ENCODE measurements at regions not wholly inside any gene's neighbourhood (a gene's known extent, or its start where the extent isn't known, plus 50 kb on each side); places are given as distances from the start of the nearest gene placed in this dataset.

DNA sequence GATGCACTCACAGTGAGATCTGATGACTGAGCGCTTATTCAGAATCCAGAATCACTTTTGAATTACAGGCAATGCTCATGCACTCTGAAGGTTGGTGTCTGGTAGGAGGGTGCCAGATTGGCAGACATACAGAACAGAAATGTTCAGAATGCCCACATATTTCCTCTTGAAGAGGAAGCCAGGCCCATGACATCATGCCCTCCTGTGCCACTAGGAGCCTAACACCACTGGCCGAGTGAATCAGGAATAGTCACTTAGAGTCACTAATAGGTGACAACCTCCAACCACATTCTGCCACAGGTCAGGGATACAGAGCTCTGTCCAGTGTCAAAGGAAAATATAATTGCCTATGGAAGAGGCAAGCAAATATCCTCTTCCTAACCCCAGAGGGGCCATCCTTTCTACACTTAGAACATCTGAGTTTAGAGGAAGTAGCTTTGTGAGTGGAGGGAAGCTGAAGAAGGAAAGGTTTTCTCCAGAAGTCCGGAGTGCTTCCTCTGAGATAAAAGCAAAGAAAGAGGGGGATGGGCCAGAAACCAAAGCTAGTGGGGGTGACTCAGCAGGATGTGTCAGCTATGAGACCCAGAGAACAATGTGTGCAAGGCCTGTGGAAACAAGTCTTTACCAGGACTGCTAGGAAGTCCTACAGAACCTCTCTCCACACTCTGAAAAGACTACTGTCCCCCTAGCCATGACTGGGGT is 838.8 kb downstream of the GRID1 start:
- ChIA-PET CTCF (no interaction called here), POLR2A (ENCODE audit: low non-redundant PET) (no interaction called here)
- no peaks in the 10 kb centered on the region for H3K4me1 ChIP-seq (ENCODE audit: insufficient read depth, low read length, poor library complexity, severe bottlenecking)
- H3K27me3 ChIP-seq (replicated peaks; ENCODE audit: insufficient read depth, low read depth, low read length, poor library complexity): no peaks in the 10 kb centered on the region
- no peak overlapping the region for H3K4me3 ChIP-seq (ENCODE audit: low read depth, low read length, poor library complexity, severe bottlenecking)
- TF ChIP-seq EZH2 (IDR thresholded peaks at IDR 0.05; ENCODE audit: borderline replicate concordance, low read depth, low read length, poor library complexity, severe bottlenecking): no peak
- TF ChIP-seq, protein P1, sequence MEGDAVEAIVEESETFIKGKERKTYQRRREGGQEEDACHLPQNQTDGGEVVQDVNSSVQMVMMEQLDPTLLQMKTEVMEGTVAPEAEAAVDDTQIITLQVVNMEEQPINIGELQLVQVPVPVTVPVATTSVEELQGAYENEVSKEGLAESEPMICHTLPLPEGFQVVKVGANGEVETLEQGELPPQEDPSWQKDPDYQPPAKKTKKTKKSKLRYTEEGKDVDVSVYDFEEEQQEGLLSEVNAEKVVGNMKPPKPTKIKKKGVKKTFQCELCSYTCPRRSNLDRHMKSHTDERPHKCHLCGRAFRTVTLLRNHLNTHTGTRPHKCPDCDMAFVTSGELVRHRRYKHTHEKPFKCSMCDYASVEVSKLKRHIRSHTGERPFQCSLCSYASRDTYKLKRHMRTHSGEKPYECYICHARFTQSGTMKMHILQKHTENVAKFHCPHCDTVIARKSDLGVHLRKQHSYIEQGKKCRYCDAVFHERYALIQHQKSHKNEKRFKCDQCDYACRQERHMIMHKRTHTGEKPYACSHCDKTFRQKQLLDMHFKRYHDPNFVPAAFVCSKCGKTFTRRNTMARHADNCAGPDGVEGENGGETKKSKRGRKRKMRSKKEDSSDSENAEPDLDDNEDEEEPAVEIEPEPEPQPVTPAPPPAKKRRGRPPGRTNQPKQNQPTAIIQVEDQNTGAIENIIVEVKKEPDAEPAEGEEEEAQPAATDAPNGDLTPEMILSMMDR (conservative IDR thresholded peaks at IDR 0.05; ENCODE audit: low read depth, low read length): no peak
- DNase-seq (ENCODE audit: low spot score): no peak
- H3K9me3 ChIP-seq (ENCODE audit: low read depth, low read length, poor library complexity, severe bottlenecking): no peaks in the 10 kb centered on the region
- no peak overlapping the region for H3K27ac ChIP-seq (ENCODE audit: low read depth, low read length, poor library complexity, severe bottlenecking)
- no peaks in the 10 kb centered on the region for H3K36me3 ChIP-seq (ENCODE audit: insufficient read depth, low read length, poor library complexity, severe bottlenecking)
- BruUV-seq (replicated peaks): no TSS peak
- intact Hi-C loops (cut with micrococcal nuclease; ENCODE audit: unreplicated experiment): no loop called here

DNA sequence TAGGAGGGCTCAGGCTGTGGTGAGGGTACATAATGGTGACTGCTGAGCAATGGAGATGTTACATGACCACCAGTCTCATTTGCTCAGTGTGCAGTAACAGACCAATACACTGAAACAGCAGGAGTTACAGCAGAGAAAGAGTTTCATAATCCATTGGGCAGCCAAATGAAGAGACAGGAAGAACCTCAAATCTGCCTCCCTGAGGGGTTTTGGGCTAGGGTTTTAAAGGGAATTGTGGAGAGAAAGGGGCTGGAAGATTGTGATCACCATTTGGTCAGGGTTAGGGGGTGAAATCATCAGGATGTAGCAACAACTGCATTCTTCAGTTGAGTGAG is 838.3 kb downstream of the GRID1 start:
- ChIA-PET CTCF (no interaction called here), POLR2A (ENCODE audit: low non-redundant PET) (no interaction called here)
- DNase-seq (ENCODE audit: low spot score): no peak
- Histone ChIP-seq H3K4me3 (ENCODE audit: low read depth, low read length, poor library complexity, severe bottlenecking) (no peak overlapping the region), H3K9me3 (ENCODE audit: low read depth, low read length, poor library complexity, severe bottlenecking) (no peaks in the 10 kb centered on the region), H3K36me3 (ENCODE audit: insufficient read depth, low read length, poor library complexity, severe bottlenecking) (no peaks in the 10 kb centered on the region), H3K4me1 (ENCODE audit: insufficient read depth, low read length, poor library complexity, severe bottlenecking) (no peaks in the 10 kb centered on the region), H3K27ac (ENCODE audit: low read depth, low read length, poor library complexity, severe bottlenecking) (no peak overlapping the region), H3K27me3 (replicated peaks; ENCODE audit: insufficient read depth, low read depth, low read length, poor library complexity) (no peaks in the 10 kb centered on the region)
- TF ChIP-seq EZH2 (IDR thresholded peaks at IDR 0.05; ENCODE audit: borderline replicate concordance, low read depth, low read length, poor library complexity, severe bottlenecking): no peak
- TF ChIP-seq, protein P1 (conservative IDR thresholded peaks at IDR 0.05; ENCODE audit: low read depth, low read length): no peak
- no TSS peak for BruUV-seq (replicated peaks)
- intact Hi-C loops (cut with micrococcal nuclease; ENCODE audit: unreplicated experiment): no loop called here

DNA sequence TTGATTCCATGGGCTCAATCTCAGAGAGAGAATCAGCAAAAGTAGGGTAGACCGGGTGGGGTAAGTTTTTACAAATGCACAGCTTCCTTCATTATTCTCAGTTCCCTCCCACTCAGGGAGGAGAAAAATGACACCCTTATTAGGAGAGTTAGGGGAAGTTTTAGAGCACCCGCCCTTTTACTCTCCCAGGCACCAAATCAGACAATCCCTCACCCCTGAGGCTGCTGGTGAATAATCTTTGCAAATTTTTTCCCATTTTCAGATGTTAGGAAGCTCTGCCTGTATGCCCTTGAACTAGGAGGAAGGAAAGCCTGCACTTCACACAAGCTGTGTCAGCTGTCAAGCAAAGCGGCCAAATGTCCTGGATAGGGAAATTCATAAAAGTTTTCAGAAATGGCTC is 834.9 kb downstream of the GRID1 start:
- DNase-seq (ENCODE audit: low spot score): no peak
- no peaks in the 10 kb centered on the region for H3K9me3 ChIP-seq (ENCODE audit: low read depth, low read length, poor library complexity, severe bottlenecking)
- H3K27me3 ChIP-seq (replicated peaks; ENCODE audit: insufficient read depth, low read depth, low read length, poor library complexity): peaks cover 3% of the 10 kb centered on the region
- no TSS peak for BruUV-seq (replicated peaks)
- H3K27ac ChIP-seq (ENCODE audit: low read depth, low read length, poor library complexity, severe bottlenecking): no peak overlapping the region
- ChIA-PET POLR2A (ENCODE audit: low non-redundant PET) (interaction anchor here (0.7 kb wide), 1 partner anchor 871 kb away, joined by 3 read pairs; no protein-coding TSS in a partner anchor), CTCF (no interaction called here)
- H3K4me3 ChIP-seq (ENCODE audit: low read depth, low read length, poor library complexity, severe bottlenecking): no peak overlapping the region
- H3K36me3 ChIP-seq (ENCODE audit: insufficient read depth, low read length, poor library complexity, severe bottlenecking): no peaks in the 10 kb centered on the region
- TF ChIP-seq EZH2 (IDR thresholded peaks at IDR 0.05; ENCODE audit: borderline replicate concordance, low read depth, low read length, poor library complexity, severe bottlenecking): no peak
- TF ChIP-seq, protein P1 (conservative IDR thresholded peaks at IDR 0.05; ENCODE audit: low read depth, low read length): no peak
- H3K4me1 ChIP-seq (ENCODE audit: insufficient read depth, low read length, poor library complexity, severe bottlenecking): no peaks in the 10 kb centered on the region
- intact Hi-C loops (cut with micrococcal nuclease; ENCODE audit: unreplicated experiment): no loop called here
